HG03064 (cell line): ENCODE measurements at regions not wholly inside any gene's neighbourhood (a gene's known extent, or its start where the extent isn't known, plus 50 kb on each side); places are given as distances from the start of the nearest gene placed in this dataset.

Source experiments
- ATAC-seq: cut with Tn5 transposase; IDR thresholded peaks from one replicate; pipeline ENCODE4 v1.9.1; 2021; ENCODE audit warnings: low read depth; ENCODE audit not compliant: unreplicated experiment

DNA sequence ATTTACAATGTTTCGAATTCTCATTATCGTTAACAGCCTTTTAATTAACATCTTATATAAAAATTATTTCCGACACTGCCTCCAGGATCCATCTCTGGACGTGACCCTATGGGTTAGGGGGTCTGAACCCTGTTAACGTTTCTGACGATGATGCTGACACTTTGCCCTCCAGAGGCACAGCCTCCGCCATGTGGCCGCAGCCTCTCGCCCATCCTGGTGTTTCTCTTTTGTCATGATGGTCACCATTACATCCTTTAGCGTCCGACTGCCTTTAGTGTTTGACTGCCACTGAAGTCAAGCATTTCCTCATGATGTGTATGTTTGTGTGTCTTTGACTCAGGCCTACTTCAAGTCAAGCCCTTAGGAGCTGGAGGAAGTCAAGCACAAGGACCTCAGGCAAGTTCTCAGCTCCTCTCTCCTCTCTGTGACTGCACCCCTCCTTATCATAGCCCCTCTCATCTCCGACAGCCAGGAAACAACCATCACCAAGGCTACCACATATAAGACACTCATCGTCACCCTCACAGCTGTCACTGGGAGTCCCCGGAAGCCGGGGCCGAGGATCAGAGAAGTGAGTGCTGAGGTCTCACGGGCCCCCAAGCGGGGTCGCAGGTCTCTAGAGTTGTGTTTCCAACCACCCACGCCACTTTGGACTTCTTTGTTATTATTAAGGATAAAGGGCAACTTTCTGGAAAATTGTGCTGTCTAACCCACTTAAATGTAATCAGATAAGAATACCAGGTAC is 96.1 kb upstream of the PPP2R2D start:
- no peak for ATAC-seq

DNA sequence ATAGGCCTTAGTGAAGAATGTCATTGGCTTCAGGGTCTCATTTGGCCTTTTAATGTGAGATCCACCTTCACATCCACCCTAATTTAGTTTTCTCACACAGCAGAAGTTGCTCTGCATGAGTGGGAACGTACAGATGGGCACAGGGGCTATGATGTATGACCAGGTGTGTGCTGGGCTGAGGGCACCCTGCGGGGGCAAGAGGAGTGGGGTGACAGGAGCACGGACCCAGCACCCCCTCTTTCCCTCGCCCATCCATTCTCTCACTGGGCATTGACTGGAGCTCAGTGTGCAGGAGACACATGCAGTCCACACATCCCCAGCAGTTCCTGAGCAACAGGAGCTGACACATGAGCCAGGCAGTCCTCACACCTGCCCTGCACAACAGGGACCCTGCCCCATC is 95.1 kb upstream of the PPP2R2D start:
- no peak for ATAC-seq

DNA sequence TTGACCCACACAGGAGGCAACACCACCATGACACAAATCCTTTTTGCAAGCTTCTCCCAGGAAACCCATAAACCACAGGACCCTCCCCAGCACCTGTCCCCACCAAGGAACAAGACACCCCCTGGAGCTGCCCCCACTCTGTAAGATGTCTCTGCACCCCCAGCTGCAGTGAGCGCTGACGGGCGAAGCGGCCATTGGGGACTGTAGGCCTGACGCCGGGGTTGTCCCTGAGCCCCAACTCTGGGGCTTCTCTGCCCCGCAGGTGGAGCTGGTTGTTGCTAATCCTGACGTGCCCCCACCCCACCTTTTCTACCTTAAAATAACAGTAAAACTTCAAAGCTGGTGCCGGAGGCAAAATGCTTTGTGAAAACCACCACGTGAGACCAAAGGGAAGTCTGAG is 94.7 kb upstream of the PPP2R2D start:
- no peak for ATAC-seq

DNA sequence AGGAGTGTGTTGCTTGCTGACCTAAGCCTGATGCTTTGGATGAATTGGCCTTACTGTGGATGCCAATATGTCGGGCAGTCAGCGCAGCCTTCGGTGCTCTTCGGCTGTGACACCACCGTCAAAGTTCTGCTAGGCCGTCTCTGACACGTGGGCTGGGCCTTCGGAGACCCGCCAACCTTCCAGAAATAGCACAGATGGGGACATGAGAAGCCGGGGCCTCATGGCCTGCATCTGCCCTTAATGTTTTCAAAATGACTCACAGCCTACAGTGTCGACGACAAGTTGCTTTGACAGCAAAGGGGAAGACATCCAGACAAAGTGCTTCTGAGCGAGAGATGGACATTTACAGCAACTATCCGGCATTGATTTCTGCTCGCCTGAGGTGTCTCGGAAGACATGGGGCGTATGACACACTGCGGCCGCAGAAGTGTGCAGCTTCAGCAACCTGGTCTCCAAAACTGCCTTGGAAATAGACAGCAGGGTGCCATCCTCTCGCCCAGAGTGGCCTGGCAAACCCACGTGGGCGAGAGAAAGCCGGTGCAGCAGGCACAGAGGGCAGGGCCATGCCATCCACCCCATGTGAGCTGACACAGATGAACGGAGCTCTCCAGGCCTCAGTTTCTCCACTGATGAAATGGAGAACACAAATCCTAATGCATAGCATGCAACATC is 94.0 kb upstream of the PPP2R2D start:
- ATAC-seq = no peak

DNA sequence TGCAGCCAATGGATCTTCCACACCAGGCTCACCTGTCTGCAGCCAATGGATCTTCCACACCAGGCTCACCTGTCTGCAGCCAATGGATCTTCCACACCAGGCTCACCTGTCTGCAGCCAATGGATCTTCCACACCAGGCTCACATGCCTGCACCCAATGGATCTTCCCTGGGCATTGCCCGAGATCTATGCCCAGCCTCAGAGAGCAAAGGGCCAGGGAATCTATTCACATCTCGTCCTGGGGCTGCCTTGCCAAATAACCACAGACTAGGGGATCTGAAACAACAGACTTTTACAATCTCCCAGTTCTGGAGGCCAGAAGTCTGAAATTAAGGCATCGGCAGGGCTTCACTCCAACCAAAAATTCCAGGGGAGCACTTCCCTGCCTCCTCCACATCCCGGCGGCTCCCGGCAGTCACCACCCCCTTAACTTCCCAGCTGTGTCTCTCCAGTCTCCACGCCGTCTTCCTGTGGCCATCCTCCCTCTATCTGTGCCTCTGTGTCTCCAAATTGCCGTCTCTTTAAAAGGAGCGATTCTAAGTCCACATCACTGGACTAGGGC is 92.4 kb upstream of the PPP2R2D start:
- ATAC-seq = no peak

DNA sequence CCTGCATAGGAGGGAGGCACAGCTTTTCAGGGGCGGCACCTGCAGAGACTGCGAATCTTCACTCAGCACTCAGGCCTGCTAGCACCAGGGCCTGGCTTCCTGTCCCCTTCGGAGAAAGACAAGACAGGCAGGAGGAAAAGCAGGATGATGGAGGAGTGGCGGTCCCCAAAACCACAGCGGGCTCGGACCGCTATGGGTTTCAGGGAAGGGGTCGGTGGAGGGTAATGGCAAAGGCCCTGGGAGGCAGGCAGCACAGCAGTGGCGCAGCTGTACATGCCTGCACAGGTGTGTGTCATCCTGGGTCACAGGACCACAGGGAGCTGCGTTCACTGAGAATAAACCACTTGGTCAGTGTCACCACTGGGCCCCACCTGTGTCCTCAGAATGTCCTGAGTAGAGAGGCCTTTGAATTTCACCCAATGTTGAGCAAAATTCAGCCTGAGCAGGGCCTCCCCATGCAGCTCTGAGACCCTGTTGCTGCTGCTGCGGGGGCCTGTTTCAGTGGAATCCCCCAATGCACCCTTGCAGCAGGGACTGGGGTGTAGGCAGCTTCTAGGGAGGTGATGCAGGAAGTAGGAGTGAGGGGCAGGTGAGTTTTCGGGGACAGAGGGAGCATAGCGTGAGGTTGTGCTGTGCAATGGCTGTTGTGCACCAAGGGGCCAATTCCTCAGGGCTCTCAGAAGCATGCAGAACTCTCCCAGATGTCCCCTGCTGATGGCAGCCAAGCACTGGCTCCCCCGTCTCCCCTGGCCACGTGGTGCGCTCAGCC is 90.6 kb upstream of the PPP2R2D start:
- ATAC-seq = no peak

DNA sequence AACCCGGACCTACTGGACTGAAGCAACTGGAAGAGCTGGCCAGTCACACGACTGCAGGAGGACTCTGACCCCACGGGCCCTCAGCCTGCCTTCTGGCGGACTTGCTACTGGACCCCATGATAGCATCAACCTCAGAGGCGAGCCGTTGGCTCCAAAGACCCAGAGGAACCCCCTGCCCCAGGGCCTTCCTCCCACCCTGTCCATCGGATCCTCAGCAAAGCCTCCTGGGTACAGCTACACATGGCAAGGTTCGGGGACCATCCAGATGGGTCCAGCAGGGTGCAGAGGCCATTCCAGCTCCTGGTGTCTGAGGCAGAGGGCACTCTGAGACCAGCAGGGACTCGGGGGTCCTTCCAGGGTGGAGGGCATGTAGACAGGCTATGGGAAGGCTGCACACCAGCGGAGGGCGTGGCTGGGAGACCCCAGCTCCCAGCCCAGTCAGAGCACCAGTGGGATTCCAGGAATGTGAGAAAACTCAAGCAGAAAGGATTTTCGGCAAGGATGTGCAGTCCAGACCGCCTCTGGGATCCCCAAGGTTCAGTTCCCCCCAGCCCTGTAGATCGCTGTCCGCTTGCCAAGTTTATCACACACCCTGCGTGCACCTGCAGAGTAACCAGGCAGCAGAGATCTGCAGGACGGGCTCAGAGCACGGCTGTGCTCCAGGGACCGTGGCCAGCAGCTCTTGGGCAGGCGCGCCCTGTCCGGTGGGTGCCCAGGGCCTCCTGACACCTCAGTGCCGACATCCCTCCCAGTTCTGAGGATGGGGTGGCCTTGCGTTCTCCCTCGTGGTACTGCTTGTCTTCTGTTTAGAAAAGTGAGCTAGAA is 89.8 kb upstream of the PPP2R2D start:
- ATAC-seq = no peak

DNA sequence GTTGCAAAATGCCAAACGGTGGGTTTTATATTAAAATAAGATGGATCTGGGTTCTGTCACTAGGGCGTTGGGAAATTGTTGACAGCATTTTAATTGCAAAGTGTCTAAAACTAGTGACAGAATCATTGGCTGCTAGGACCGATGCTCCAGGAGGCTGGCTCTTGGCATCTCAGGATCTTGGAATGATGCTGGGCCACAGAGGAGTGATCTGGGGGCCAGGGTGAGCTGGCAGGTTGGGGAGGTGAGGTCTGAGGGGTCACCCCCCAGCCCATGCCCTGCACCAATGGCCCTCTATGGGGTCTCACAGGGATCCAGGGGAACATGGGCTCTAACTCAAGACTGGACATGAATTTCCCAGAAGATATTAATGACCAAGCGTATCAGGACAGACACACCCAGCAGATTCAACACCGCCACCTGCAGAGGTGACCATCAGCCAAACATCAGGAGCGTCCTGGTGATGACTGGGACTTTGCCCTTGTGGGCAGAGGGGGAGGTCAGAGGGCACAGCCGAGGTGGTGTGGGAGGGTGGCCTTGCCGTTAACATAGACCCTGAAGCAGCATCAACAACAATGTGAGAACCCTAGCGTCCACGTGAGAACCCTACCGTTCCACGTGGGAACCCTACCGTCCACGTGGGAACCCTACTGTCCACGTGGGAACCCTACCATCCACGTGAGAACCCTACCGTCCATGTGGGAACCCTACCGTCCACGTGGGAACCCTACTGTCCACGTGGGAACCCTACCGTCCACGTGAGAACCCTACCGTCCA is 89.0 kb upstream of the PPP2R2D start:
- ATAC-seq = no peak

DNA sequence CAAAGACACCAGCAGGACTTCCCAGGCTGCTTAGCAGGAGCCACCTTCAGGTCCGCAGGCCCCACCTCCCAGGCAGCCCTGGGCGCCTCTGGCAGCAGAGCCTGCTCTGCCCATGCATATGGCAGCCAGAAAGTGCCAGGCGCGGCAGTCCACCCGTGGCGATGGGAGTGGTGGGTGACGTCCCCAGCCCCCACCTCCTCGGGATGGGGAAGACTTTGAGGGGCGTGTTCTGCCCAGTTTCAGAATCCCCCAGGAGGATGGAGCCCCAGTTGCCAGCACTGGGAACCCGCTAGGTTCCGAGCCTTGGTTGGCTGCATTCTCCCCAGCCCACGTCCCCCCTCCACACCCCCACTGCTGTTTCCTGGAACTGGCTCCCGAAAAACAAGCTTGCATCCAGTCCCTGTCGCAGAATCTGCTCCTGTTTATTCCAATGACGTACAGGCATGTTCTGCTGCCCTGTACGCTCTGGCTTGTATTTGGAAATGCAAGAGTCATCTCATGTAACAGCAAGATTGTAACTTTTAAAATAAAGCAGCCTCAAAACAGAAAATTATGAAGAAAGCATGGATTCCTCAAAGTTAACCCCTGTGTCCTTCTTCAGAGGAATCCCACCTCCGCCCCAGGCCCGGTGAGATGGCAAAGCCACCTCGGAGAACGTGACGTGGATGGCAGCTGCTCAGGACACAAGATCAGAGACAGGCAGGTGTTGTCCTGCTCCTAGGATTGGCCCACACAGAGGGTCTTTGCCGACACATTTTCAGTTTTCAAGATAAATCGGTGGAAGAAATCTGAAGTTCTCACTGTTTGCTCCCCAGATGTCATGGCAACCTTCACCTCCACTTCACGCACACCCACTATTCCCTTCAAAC is 87.8 kb upstream of the PPP2R2D start:
- no peak for ATAC-seq

DNA sequence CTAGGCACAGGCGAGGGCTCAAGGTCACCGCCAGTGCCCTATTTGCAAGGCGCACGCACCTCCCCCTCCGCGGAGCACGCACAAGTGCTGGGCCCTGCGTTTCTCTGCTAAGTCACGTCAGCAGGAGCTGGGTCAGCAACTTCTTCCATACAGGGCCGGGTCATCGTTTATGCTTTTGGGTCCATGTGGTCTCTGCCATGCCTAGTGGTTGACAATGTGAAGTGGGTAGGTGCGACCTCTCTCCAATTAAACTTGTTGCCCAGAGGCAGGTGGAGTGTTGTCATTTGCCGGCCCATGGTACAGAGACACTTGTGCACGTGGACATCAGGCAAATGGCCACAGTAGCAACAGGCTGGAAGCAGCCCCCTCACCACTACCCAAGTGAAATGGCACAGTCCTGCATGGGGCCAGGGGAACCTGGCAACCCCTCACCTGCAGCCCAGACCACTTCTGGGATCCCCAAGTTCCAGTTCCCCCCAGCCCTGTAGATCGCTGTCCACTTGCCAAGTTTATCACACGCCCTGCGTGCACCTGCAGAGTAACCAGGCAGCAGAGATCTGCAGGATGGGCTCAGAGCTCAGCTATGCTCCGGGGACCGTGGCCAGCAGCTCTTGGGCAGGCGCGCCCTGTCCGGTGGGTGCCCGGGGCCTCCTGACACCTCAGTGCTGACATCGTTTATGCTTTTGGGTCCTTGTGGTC is 86.1 kb upstream of the PPP2R2D start:
- ATAC-seq = no peak

DNA sequence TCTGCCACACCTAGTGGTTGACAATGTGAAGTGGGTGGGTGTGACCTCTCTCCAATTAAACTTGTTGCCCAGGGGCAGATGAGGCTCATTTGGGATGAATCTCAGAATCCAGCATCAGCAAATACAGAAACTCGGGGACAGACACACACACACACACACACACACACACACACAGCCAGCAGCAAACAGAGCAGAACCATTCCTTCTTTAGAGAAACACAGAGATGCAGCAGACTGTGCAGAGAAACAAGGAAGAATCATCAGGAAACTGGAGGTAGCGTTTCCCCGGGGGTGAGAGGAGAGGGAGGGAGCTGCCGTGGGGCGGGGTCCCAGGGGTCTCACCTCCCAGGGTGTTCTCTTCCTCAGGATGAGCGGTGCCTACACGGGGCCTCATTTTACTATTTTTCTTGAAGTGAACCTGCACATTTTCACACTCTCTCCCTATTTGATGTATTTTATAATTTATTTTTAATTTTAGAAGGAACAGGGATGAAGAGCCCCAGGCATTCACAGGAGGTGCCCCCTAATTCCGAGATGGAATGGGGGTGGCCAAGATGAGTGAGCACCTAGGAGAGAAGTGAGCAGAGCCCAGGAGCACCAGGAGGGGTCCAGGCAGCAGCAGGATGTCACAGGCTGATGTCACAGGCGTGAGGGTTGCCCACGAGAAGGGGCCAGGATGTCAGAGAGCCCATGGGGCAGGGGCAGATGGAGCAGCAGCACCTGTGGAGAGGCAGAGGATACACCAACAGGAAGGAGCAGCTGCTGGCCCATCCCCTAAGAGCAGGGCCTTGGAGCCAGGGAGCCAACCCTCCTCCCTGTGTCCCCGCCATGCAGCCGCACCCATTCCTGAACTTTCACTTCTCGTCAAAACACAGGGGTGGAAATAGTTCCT is 85.3 kb upstream of the PPP2R2D start:
- no peak for ATAC-seq

DNA sequence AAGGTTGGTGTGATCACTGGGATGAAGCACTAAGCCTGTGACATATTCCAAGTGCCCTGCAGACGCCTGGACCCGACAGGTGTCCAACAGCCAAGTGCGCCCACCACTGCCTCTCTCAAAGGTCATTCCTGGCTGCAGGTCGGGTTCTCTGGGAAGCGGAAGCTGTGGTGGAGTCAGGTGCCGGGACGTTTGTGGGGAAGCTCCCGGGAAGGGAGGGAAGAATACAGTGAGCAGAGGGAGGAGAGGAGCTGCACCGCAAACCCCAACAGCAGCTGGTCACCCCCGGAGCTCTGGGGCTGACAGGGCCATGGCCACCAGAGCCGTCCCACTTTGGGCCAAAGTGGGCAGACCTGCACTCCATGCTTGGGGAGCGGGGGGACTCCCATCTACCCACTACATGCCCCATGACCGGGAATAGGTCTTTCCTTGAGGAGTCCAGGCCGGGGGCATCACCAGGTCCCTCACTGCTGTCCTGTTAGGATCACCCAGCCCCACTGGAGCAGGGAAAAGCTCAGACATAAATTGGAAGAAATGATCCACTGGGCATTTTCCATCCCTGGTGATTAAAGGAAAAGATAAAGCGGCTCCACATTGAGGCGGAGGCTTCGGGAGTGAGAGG is 84.5 kb upstream of the PPP2R2D start:
- no peak for ATAC-seq

DNA sequence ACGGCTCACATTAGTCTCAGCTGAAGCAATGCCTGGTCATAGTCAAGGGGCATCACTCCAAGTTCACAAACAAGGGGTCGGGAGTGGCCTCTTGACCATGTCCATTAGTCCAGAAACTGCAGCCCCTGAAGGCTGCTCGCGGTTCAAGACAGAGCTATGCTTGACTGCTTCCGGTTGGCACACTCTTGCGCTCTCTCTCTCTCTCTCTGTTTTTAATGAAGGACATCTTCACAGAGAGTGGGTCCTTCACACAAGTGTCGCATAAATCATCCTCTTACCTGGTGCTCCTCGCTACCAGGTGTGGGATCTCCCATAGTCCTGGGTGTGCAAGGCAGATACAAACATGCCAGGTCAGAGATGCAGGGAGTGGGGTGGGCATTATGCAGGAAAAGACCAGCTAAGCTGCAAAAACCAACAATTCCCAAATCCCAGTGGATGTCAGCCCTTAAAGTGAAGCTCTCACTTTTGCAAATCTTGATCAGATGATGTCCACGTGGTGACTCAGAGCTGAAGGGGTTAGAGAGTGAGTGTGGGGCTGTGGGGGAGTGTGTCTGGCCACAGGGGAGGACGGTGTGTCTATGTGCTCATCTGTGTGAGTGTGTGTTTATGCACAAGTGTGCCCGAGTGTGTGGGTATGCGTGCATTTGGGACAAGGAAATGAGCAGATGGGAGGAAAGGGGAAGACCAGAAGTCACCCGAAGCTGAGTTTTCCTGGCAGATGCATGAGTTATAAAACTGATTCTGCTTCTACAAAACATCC is 83.7 kb upstream of the PPP2R2D start:
- no peak for ATAC-seq

DNA sequence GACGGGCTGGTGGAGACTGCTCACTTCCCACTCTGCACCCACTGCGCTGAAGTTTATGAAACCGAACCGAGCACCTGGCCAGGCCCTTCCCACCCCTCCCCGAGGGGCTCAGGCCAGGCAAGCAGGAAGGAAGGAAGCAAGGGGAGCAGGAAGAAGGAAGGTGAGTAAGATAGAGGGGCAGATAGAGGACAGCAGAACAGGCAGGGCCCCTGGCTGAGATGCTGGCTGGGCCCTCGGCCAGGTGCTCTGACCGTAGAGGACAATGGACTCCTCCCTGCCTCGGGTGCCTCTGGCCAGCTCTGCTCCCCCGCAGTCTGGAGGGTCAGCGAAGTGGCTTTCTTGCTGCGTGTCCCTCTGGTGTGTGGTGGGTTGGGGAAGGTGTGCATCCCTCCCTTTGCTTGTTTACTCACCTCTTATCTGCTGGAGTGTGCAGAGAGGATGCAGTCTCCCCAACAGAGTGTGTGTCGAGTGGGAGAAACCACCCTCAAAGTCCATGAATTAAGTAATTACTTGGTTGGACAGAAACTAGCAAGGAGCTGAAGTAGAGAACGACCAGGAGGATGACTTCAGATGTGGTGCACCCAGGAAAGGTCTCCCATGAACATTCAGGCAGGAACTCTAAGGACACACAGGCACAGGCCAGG is 82.8 kb upstream of the PPP2R2D start:
- no peak for ATAC-seq

DNA sequence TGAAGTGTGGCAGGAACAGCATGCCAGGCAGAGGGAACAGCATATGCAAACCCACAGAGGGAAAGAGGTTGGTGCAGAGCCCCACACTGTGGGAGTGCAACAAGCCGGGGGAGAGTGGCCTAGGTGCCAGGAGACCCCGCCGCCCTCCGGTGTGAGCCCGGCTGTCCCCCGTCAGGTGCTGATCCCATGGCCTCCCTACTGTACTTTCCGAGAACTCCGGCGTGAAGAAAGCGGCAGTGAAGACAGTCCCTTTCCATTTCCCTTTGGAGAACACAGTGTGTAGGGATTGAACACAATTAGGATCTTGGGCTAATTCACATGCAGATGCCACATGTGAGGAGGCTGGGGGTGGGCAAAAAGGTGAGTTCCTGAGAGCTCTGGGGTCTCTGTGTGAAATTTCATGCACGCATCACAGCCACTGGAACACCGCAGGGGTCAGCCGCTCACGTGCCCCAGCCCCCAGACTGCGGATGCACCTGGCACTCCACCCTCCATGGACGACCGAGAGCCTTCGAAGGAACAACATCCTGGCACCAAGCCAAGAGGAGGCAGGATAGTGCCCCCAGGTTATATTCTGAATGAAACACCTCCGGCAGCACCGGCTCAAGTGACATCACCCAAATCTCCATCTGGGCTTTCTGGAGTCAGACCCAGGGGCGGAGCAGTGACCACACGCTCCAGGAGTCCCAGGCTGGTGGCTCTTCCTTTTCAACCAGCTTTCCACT is 82.1 kb upstream of the PPP2R2D start:
- no peak for ATAC-seq
